GM12891 (cell line): ENCODE measurements at regions not wholly inside any gene's neighbourhood (a gene's known extent, or its start where the extent isn't known, plus 50 kb on each side); places are given as distances from the start of the nearest gene placed in this dataset.
A peak's percentile ranks its signal among the peaks of the same experiment; 100 is the strongest.

Experiments used
- DNase-seq: peaks from one replicate; pipeline ENCODE4 v3.0.0; 2011; ENCODE audit warnings: low spot score; ENCODE audit not compliant: insufficient read length
- FAIRE-seq: peaks from 2 replicates; lab custom pipeline; 2011; peaks lifted over from hg19 to GRCh38; lab: Jason Lieb, UNC
- PAX5 ChIP-seq: IDR thresholded peaks from 2 replicates; pipeline ENCODE4 v1.6.1; 2011; ENCODE audit warnings: low read length, moderate library complexity, mild to moderate bottlenecking; ENCODE audit not compliant: insufficient read depth, severe bottlenecking
- POLR2A ChIP-seq: IDR thresholded peaks from 2 replicates; pipeline ENCODE4 v1.6.1; 2011; ENCODE audit warnings: low read depth, low read length, control low read depth
- POLR2AphosphoS5 ChIP-seq: IDR thresholded peaks from 2 replicates; pipeline ENCODE4 v1.6.1; 2011; ENCODE audit warnings: low read depth, low read length, control low read depth
- POU2F2 ChIP-seq: IDR thresholded peaks from 2 replicates; pipeline ENCODE4 v1.6.1; 2011; ENCODE audit warnings: low read depth, mild to moderate bottlenecking, control low read depth, low read length, moderate library complexity
- SPI1 ChIP-seq: IDR thresholded peaks from 2 replicates; pipeline ENCODE4 v1.6.1; 2011; ENCODE audit warnings: low read depth, low read length, control low read depth
- TAF1 ChIP-seq: IDR thresholded peaks from 2 replicates; pipeline ENCODE4 v1.6.1; 2011; ENCODE audit warnings: low read depth, low read length, control low read depth

DNA sequence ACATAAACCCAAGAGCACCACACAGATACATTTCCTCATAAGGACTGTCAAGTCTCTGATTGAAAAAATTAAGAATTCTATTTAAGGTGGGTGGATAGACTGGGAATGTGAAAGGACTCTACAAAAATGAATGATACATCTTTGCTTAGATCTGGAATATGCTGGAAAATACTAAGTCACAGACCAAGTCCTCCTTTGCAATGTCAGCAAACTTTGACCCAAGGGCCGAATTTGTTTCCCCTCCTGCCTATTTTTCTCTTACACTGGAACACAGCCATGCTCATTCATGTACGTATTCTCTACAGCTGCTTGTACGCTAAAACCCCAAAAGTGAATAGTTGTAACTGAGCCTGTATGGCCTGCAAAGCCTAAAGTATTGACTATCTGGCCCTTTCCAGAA, 180.7 kb downstream of the ADSS2 start:
- TF ChIP-seq POU2F2, result no peak
- no peak for TF ChIP-seq TAF1
- no peak for TF ChIP-seq SPI1
- no peak for TF ChIP-seq POLR2A
- no peak for TF ChIP-seq PAX5
- no peak for TF ChIP-seq POLR2AphosphoS5
- FAIRE-seq (no peak), DNase-seq (no peak)

DNA sequence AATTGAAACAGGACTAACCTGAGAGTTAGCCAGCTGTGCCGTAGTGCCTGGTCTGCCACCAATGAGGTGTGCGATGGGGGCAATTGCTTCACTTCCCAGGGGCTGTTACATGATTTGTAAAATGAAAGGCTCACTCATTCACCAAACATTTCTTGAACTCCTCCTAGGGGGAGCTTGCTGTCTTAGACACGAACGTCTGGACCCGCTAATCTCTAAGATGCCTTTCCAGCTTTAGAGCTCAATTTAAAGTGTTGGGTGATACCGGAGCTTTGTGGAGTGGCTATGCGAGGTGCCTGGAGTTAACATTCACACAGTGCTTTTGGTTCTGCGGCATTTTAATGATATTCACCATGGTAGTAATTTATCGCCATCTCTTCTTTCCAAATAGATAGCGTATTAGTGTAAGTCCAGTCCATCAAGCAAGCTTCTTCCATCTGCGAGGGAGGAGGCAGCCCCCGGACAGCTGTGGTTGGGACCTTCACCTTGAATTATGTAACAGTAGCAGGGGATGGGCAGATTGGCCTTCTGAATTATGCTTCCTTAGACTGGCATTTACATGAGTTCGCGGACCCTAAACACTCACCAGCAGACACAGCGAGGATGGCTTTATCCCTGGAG, 179.9 kb downstream of the ADSS2 start:
- FAIRE-seq, result no peak

DNA sequence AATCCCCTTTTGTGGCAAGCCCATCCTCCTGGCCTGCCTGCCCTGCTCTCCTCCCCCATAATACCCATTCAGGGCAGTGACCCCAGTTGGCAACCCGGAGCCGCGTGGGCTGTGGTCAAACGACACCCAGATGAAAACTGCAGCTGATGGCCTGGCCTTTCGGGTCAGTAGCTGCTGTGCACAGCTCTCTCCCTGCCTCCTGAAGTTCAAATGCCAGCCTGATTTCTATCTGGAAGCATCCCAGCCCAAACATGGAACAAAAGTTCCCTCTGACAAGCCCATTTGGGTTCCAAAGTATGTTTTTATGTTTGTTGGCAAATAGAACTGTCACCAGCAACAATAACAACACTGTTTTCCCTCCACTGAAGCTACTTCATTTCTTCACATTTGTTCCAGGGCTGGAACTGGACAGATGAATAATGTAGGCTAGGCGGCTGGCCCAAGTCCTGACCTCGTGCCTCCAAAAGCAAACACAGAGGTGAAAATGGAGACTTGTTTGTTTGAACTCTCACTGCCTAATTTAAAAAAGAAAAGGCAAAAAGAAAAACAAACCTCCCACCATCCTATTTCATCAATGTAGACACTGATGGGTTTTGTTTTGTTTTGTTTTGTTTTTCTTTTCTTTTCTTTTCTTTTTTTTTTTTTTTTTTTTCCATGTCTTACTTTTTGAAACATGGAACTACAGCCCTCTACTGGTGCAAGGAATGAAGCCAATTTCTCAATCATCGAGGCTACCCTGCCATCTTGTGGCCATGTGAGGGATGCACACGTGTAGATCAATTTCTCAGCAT, 179.0 kb downstream of the ADSS2 start:
- FAIRE-seq, result peak; percentile 88
- peak; percentile 44 for DNase-seq
- TF ChIP-seq PAX5, result no peak
- no peak for TF ChIP-seq POLR2A

More for the DNA sequence above, 179.9 kb downstream of the ADSS2 start:
- DNase-seq, result no peak
- TF ChIP-seq POU2F2 (no peak), TAF1 (no peak), POLR2AphosphoS5 (no peak), SPI1 (no peak), PAX5 (no peak), POLR2A (no peak)

DNA sequence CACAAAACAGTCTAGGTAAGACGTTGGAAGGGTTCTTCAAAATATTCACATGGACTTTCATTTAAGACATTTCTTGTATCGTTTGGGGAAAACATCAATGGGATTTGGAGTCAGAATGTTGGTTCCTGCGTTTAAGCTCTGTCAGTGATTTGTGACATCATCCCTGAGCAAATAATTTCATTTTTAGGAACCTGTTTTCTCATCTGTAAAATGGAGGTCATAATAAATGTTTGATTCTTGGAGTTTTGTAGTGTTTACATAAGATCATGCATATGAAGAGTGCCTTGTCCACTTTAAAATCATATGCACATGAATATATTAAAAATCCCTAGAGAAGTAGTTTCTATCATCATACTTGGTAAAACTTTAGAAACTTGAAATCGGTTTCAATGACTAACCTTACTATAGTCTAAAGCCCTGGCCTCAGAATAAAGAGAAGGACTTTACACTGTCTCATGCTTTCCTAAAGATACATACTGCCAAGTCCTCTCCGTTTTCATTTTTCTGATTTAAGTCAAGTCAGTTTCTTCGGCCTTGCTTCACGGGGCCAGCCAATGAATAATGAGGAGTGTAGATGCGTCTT, 178.4 kb downstream of the ADSS2 start:
- FAIRE-seq (no peak), DNase-seq (no peak)
- TF ChIP-seq POLR2A (no peak), SPI1 (no peak), TAF1 (no peak), POU2F2 (no peak), PAX5 (no peak), POLR2AphosphoS5 (no peak)

DNA sequence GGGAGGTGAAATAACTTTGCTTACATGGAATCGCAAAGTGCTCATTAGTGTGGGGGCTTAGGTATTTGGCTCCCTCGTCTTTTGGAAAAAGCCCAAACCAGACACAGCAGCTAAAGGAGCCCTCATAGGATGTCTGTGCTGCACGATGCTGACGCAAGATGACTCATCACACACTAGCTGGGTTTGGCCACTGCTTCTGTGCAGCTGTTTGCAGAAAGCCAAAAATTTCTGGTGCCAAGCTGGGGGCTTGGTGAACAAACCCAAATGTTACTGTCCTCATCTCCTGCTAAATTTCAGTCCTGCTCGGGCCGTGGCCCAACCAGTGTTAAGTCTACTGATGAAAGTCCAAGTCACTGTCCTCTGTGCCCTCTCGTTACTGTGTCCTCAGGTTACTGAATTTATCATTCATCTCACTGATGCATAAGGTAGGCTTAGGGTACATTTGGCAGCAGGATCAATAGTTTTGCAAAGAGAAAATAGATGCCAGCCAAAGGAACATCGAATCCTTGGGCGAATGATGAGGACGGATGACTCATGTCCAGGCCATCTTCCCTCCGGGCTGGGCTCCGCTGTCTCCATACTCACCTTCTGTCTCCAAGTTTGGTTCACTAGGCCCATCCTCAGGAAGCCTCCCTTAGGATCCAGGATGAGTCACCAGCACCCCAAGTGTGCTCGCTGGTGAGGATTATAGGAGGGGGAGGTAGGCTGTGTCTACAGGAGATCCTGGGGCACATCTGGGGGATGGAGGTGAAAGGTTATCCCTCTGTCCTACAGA, 177.7 kb downstream of the ADSS2 start:
- TF ChIP-seq TAF1, result no peak
- no peak for TF ChIP-seq POLR2A
- no peak for TF ChIP-seq POLR2AphosphoS5
- no peak for TF ChIP-seq SPI1
- no peak for TF ChIP-seq POU2F2
- no peak for TF ChIP-seq PAX5
- DNase-seq, result no peak
- FAIRE-seq, result no peak

DNA sequence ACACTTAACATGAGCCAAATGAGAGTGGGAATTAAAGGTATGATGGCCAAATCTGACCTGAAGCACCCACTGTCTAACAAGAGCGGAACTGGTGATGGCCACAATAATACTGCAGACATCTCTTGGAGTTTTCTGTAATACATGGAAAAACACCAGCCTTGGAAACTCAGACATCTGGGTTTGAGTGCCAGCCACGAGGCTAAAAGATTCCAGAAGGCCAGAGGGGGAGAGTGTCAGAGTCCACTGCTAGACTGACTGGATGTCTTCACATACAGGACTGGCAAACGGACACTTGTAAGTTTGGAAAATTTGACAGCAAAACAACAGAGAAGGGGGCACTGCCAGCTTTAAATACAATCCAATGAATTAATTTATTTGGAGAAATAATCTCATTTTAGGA, 175.1 kb downstream of the ADSS2 start:
- DNase-seq, result no peak
- TF ChIP-seq SPI1 (no peak), PAX5 (no peak), POLR2A (no peak), POLR2AphosphoS5 (no peak), POU2F2 (no peak), TAF1 (no peak)
- FAIRE-seq, result no peak

DNA sequence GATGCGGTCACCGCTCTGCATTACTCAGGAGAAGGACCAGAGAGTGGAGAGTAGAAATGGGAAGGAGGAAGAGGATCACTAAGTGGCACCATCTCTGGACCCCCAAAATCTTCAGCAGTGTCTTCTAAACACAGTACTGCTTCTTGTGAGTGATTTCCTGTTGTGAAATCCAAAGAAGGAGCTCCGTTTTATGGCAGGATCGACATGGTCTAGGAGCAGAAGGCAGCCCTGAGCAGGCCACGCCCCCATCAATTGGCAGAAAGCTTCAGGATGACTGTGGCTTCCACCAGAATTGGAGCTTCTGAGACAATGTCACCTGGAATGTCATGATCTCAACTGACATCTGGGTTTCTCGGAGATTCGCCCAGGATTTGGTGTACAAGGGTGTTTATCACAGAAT, 171.5 kb downstream of the ADSS2 start:
- DNase-seq (no peak), FAIRE-seq (no peak)
- no peak for TF ChIP-seq POU2F2
- no peak for TF ChIP-seq POLR2AphosphoS5
- no peak for TF ChIP-seq SPI1
- no peak for TF ChIP-seq TAF1
- TF ChIP-seq PAX5, result no peak
- TF ChIP-seq POLR2A, result no peak

DNA sequence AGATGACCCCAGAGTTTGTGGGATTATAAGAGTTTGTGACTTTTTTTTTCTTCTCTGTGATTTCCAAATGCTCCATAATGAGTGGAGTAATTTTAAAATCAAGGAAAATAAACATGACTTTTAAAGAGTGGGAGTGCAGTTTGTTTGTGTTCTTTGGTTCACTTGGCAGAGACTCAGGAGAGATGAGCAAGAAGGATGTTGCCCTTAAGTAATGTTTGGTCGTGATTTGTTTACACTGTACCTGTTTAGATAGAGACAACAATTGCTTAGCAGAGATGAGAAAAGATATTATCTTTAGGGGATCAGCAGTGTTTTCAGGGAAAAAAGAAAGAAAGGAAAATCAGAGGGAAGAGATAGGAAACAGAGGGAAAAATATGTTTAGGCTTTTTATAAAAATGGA, 170.8 kb downstream of the ADSS2 start:
- TF ChIP-seq POU2F2, result no peak
- TF ChIP-seq POLR2A, result no peak
- TF ChIP-seq POLR2AphosphoS5, result no peak
- no peak for TF ChIP-seq SPI1
- TF ChIP-seq PAX5, result no peak
- no peak for TF ChIP-seq TAF1
- FAIRE-seq (no peak), DNase-seq (no peak)

DNA sequence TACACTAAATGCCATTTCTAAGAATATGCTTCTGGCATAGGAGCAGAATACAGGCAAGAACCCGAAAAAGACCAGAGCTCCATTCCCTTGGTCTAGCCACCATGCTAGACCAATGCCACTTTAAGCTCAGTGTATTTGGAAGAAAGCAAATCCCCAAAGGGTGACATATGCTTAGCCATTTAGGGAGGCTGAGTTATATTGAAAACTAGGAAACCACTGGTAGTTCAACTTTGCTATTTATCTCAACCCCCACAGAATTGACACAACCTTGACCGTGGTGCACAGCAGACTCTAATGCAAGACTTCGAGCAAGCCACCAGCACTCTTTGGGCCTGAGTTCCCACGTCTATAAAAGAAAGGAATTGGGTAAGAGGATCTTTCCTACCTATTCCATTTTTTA, 167.9 kb downstream of the ADSS2 start:
- TF ChIP-seq TAF1 (no peak), SPI1 (no peak), PAX5 (no peak), POU2F2 (no peak), POLR2AphosphoS5 (no peak), POLR2A (no peak)
- FAIRE-seq (no peak), DNase-seq (no peak)
